ENCODE measurements at regions not wholly inside any gene's neighbourhood (a gene's known extent, or its start where the extent isn't known, plus 50 kb on each side); places are given as distances from the start of the nearest gene placed in this dataset.

- no peak for TF ChIP-seq CTCF (IDR thresholded peaks at IDR 0.05)
- ATAC-seq (no peak), DNase-seq (no peak)
- H3K36me3 ChIP-seq (ENCODE audit: low read depth), result no peaks in the 10 kb centered on the region
- intact Hi-C loops (cut with DNase I, micrococcal nuclease), result no loop called here
- H3K4me1 ChIP-seq (ENCODE audit: low read depth), result no peaks in the 10 kb centered on the region
- H3K9me3 ChIP-seq, result no peaks in the 10 kb centered on the region
- H3K4me3 ChIP-seq, result no peak overlapping the region
Measured at GRCh38 chr2:180670302-180671003, 310.0 kb upstream of the UBE2E3 start.

GRCh38 chr2:180669016-180669415 lies 311.4 kb upstream of the UBE2E3 start:
- ATAC-seq (no peak), DNase-seq (no peak)
- no peaks in the 10 kb centered on the region for H3K4me1 ChIP-seq (ENCODE audit: low read depth)
- no peaks in the 10 kb centered on the region for H3K9me3 ChIP-seq
- no peaks in the 10 kb centered on the region for H3K36me3 ChIP-seq (ENCODE audit: low read depth)
- no peak overlapping the region for H3K4me3 ChIP-seq
- intact Hi-C loops (cut with DNase I, micrococcal nuclease), result no loop called here
- no peak for TF ChIP-seq CTCF (IDR thresholded peaks at IDR 0.05)

- DNase-seq (no peak), ATAC-seq (no peak)
- H3K36me3 ChIP-seq (ENCODE audit: low read depth), result no peaks in the 10 kb centered on the region
- H3K9me3 ChIP-seq, result no peaks in the 10 kb centered on the region
- TF ChIP-seq CTCF (IDR thresholded peaks at IDR 0.05), result no peak
- intact Hi-C loops (cut with DNase I, micrococcal nuclease), result no loop called here
- H3K4me3 ChIP-seq, result no peak overlapping the region
- H3K4me1 ChIP-seq (ENCODE audit: low read depth), result no peaks in the 10 kb centered on the region
Measured at GRCh38 chr2:180664507-180664906, 315.9 kb upstream of the UBE2E3 start.

GRCh38 chr2:180662941-180663471 lies 317.4 kb upstream of the UBE2E3 start:
- Histone ChIP-seq H3K4me1 (ENCODE audit: low read depth) (no peaks in the 10 kb centered on the region), H3K4me3 (no peak overlapping the region), H3K36me3 (ENCODE audit: low read depth) (no peaks in the 10 kb centered on the region), H3K9me3 (no peaks in the 10 kb centered on the region)
- TF ChIP-seq CTCF (IDR thresholded peaks at IDR 0.05), result no peak
- no peak for DNase-seq
- no peak for ATAC-seq
- intact Hi-C loops (cut with DNase I, micrococcal nuclease), result no loop called here

GRCh38 chr2:180662521-180662920 lies 317.9 kb upstream of the UBE2E3 start:
- ATAC-seq, result no peak

More at GRCh38 chr2:180662521-180662920, 317.9 kb upstream of the UBE2E3 start:
- Histone ChIP-seq H3K9me3 (no peaks in the 10 kb centered on the region), H3K4me3 (no peak overlapping the region), H3K4me1 (ENCODE audit: low read depth) (no peaks in the 10 kb centered on the region), H3K36me3 (ENCODE audit: low read depth) (no peaks in the 10 kb centered on the region)
- DNase-seq, result no peak
- intact Hi-C loops (cut with DNase I, micrococcal nuclease), result no loop called here
- no peak for TF ChIP-seq CTCF (IDR thresholded peaks at IDR 0.05)
